ENCODE measurements at regions not wholly inside any gene's neighbourhood (a gene's known extent, or its start where the extent isn't known, plus 50 kb on each side); places are given as distances from the start of the nearest gene placed in this dataset.

GRCh38 chr1:58156124-58156468 is 390.4 kb downstream of the OMA1 start:
- no peak for TF ChIP-seq ATF3 (IDR thresholded peaks at IDR 0.05)
- TF ChIP-seq CTCF (IDR thresholded peaks at IDR 0.05; ENCODE audit: low read depth, low read length, missing input control) = no peak
- no peak for TF ChIP-seq YY1 (IDR thresholded peaks at IDR 0.05)
- no peak for TF ChIP-seq SP1 (IDR thresholded peaks at IDR 0.05)
- no peak for TF ChIP-seq MAX (IDR thresholded peaks at IDR 0.05)
- TF ChIP-seq ZBTB33 (IDR thresholded peaks at IDR 0.05) = no peak
- TF ChIP-seq GABPA (IDR thresholded peaks at IDR 0.05 in 1 of 2, conservative IDR thresholded peaks at IDR 0.05 in 1 of 2) = no peak
- TF ChIP-seq NR2F2 (IDR thresholded peaks at IDR 0.05) = no peak
- TF ChIP-seq REST (IDR thresholded peaks at IDR 0.05) = no peak
- TF ChIP-seq TAF1 (conservative IDR thresholded peaks at IDR 0.05) = no peak
- no peak for TF ChIP-seq FOXA1 (IDR thresholded peaks at IDR 0.05)

All from liver (tissue), 3 donors.